ENCODE measurements at regions not wholly inside any gene's neighbourhood (a gene's known extent, or its start where the extent isn't known, plus 50 kb on each side); places are given as distances from the start of the nearest gene placed in this dataset.

- TF ChIP-seq POLR2A (IDR thresholded peaks at IDR 0.05), result no peak
- no peak for TF ChIP-seq CTCF (IDR thresholded peaks at IDR 0.05)
Measured at GRCh38 chr4:153071958-153072598, 132.2 kb upstream of the TRIM2 start.

Data from esophagus squamous epithelium (tissue), 4 donors.